Activated CD8-positive, alpha-beta memory T cell treated with anti-CD3 and anti-CD28 coated beads for 4 hours (primary cell): ENCODE measurements at regions not wholly inside any gene's neighbourhood (a gene's known extent, or its start where the extent isn't known, plus 50 kb on each side); places are given as distances from the start of the nearest gene placed in this dataset.

Source experiments
- DNase-seq, 2 donors: peaks; one replicate each; pipeline ENCODE4 v3.0.0-alpha.2; 2020; ENCODE audit warnings: low read depth in 2 of 2

DNA sequence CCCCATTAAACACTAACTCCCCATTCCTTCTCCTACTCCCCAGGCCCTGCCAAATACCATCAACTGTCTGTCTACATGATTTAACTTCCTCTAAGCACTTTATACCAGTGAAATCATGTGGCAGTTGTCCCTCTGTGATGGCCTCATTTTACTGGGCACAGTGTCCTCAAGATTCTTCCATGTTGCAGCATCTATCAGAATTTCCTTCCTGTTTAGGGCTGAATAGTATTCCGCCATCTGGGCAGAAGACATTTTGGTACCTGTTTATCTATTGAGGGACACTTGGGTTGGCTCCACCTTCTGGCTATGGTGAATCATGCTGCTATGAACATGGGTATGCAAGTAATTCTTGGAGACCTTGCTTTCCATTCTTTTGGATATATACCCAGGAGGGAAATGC is 59.4 kb upstream of the IRX4 start:
- no peak for DNase-seq

DNA sequence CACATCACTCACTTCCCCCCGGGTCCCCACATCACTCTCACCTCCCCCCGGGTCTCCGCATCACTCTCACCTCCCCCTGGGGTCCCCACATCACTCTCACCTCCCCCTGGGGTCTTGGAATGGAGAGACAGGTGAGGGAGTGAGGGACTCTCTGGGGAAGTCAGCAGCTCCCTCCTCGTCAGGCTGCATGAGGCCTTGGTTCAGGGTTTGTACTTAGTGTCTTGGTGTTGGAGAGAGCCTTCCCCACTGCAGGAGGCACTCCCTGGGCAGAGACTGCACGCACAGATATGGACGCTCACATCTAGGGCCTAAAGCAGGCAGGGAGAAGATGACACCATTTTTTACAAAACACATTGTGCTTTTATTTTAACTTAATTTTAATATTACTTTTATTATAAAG is 56.5 kb upstream of the IRX4 start:
- no peak for DNase-seq

DNA sequence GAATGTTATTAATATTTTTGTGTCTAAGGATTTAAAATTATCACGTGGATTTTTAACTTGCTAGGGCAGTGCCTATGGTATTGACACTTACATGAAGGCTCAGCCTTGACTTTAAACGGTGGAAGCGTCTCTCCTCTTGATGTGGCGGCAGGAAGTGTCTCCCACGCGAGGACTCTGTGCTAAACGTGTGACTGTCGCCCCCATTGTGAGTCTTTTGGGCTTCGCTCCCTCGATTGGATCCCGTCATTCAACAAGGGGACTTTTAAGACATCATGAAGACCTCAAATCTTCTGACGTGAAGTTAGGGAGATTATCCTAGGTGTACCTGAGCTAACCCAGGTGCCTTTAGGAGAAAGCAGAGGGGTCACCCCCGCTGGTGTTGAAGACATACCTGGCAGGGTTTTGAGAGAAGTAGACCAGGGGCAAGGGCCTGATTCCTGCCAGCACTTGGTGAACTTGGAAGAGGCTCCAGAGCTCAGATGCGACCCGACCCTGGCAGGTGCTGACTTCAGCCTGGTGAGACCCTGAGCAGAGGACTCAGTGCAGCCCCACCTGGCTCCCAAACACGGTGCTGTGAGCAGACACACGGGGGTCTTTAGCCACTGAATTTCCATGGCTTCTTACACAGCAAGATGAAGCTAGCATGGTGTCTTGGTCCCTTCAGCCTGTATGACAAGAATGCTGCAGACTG is 55.7 kb upstream of the IRX4 start:
- no peak for DNase-seq

DNA sequence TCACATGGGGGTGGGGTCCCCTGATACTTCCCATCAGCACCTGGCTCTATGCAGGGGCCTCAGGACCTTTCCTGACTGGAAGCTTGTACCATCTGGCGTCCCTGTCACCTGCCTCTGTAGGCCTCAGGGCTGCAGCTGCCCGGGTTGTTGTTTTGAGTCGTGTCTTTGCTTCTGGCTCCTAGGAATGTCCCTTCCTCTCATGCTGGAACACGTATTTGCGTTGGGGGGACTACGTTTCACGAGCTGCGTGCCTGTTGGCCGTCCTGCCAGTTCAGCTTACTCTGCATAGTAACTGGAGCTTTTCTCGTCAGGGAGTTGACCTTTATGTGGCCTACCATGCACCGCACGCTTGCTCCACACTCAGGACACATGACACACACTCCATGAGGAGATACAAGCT is 54.9 kb upstream of the IRX4 start:
- no peak for DNase-seq

DNA sequence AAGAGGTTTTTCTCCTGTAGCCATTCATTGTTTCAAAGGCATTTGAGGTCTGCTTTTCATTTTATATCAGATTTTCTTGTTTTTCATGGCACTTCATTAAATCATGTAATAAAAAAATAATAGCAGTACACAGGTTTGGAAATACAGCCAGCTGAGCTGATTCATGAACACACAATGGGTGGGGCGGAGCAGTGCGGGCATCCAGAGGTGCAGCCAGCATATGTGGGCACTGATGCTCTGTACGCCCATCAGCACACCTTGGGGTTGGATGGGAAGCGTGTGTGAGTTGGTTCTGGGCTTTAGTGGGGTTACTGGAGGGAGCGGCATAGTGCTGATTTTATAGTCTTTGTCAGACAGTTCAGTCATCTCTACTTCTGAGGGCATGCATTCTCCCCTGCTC is 54.2 kb upstream of the IRX4 start:
- no peak for DNase-seq

DNA sequence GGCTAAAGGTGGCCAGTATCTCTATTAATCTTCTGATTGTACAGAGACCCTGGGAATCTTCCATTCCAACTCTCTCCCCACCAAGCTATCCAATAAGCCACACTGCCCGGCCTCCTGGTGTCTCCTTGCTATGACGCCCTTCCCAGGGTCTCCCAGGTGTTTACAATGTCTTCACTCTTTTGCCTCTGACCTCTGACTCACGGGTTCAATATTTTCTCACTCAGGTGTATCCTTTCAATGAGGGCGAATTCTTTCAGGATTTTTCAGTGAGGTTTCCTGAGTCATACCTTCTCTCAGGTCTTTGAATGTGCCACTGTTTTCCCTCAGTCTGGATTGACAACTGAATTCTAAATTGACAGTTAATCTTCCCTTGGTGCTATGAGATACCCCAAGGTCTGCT is 53.7 kb upstream of the IRX4 start:
- no peak for DNase-seq

DNA sequence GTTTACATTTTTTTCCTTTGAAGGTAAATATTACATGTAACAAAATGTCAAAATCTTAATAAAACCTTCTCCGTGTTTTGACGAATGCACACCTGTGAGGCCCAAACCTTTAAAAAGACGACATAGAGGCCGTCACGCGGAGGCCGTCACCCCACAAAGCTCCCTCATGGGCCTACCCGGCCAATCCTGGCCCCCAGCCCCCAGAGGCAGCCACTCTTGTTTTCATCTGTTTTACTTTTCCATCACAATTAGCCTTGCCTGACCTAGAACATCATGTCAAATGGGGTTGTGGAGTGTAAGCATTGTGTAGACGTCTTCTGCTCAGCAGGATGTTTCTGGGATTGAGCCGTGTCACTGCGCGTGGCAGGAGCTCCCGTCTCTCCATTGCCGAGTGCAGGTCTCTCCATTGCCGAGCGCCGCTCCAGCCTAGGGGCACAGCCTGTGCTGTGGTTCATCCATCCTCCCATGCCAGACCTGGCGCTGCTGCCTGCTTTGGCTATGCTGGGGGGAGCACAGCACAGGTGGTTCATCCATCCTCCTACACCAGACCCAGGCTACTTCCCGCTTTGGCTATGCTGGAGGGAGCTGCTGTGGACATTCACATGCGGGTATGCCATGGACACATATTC is 52.2 kb upstream of the IRX4 start:
- DNase-seq = no peak

DNA sequence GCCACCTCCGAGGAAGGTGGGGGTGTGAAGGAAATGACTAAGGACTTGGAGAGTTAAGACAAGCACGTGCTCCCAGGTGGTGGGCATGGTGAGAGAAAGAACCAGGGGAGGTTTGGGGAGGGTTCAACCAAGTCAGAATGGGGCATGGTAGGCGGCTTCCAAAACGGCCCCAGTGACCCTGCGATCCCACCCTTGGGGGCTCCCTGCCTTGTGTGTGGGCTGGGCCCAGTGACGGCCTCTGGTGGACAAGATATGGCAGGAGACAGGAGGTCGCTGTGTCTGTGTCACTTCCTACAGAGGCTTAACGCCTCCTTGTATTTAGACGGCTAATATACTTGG is 51.3 kb upstream of the IRX4 start:
- DNase-seq = no peak

DNA sequence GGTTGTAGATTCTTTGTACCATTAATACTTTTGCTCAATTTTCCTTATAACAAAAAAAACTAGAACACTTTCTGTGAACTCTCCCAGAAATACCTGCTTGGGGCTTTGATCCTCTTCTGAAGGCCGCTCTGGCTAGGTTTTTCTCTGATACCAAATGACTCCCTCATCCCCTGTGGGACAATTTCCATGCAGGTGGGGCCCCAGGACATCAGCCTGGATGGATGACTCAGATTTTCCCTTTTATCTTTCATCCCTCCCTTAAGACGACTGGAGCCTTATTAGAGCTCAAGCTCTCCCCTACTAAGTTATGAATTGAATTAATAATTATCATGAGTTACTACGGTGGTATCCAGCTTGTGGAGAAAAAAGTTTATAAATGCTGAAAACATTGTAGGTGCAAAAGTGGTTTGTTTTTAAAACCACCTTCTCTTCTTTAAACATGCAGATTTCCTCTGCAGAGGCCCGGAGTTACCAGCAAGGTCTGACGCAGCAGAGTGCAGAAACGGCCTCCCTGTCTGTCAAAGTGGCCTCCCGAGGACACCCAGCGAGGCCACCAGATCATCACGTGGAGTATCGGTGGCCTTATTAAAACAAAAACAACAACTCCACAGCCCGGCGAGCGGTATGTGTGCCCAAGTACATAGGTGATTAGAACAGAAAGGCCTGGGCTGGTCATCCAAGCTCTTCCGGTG is 50.8 kb upstream of the IRX4 start:
- DNase-seq = no peak
